ENCODE measurements at regions not wholly inside any gene's neighbourhood (a gene's known extent, or its start where the extent isn't known, plus 50 kb on each side); places are given as distances from the start of the nearest gene placed in this dataset.

DNA sequence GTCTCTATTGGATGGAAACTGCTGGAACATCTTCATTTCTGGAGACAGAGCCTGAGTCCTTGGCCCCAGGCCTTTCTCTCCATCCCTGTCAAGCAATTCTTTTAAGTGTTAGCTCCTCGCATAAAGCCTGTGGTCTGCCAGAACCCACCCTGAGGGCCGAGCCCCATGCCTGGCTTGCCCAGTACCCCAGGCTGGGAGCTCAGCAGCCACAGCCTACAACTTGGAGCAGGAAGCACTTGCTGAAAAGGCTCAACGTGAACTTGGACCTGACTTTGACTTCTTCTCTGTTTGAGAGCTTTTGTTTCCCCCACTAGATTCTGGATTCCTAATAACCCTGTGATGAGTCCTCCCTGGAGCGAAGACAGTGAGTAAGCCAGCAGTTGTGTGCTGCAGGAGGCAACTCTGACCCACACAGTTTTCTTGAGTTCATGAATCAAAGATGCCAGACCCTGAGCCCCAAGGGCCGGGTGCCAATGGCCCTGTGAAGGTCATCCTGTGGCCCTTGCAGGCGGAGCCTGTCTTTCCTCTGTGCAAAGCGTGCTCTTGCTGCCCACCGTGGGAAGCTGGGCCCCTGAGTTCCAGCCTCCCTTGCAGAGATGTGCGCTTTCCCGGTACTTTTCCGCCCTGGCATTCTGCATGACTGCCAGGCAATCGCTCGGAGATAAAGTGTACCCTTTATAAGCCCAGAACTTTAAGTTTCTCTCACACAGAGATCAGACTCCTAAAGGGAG lies 64.3 kb upstream of the RUFY1 start:
- TF ChIP-seq, protein P1, sequence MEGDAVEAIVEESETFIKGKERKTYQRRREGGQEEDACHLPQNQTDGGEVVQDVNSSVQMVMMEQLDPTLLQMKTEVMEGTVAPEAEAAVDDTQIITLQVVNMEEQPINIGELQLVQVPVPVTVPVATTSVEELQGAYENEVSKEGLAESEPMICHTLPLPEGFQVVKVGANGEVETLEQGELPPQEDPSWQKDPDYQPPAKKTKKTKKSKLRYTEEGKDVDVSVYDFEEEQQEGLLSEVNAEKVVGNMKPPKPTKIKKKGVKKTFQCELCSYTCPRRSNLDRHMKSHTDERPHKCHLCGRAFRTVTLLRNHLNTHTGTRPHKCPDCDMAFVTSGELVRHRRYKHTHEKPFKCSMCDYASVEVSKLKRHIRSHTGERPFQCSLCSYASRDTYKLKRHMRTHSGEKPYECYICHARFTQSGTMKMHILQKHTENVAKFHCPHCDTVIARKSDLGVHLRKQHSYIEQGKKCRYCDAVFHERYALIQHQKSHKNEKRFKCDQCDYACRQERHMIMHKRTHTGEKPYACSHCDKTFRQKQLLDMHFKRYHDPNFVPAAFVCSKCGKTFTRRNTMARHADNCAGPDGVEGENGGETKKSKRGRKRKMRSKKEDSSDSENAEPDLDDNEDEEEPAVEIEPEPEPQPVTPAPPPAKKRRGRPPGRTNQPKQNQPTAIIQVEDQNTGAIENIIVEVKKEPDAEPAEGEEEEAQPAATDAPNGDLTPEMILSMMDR (IDR thresholded peaks at IDR 0.05 in 8 of 11, conservative IDR thresholded peaks at IDR 0.05 in 3 of 11) = no peak
- TF ChIP-seq POLR2A (IDR thresholded peaks at IDR 0.05) = no peak
- peak; percentile 20 to 48 (median 28) for TF ChIP-seq POLR2AphosphoS5 (IDR thresholded peaks at IDR 0.05)

Measured in spleen (tissue), 7 donors.